H1 (cell line): ENCODE measurements at regions not wholly inside any gene's neighbourhood (a gene's known extent, or its start where the extent isn't known, plus 50 kb on each side); places are given as distances from the start of the nearest gene placed in this dataset.

Experiments used
- CTCF ChIA-PET: fragments of 300-600 bp; sonication (Branson Sonifier 250); formaldehyde crosslinking; loops from one replicate; lab custom pipeline; 2021; ENCODE audit not compliant: partially characterized antibody; lab: Charles Lee
- POLR2A ChIA-PET: fragments of 300-600 bp; sonication (Branson Sonifier 250); formaldehyde crosslinking; loops from one replicate; lab custom pipeline; 2021; ENCODE audit warnings: inconsistent platforms; ENCODE audit not compliant: partially characterized antibody; lab: Charles Lee
- DNase-seq, 2 experiments: peaks; one replicate each; pipeline versions ENCODE4 v3.0.0 to v3.0.0-alpha.2; 2010 to 2022; ENCODE audit warnings: low spot score in 2 of 2, low read depth in 1 of 2, mixed read lengths in 1 of 2
- FAIRE-seq: peaks from 2 replicates; lab custom pipeline; 2011; peaks lifted over from hg19 to GRCh38; lab: Jason Lieb, UNC
- H2AFZ ChIP-seq: 2 replicates; pipeline ENCODE4 v1.8.1; 2012; ENCODE audit warnings: low read length, inconsistent platforms
- H2AK5ac ChIP-seq: 2 replicates; pipeline ENCODE4 v1.6.1; 2013; ENCODE audit warnings: low read depth, low read length
- H2BK120ac ChIP-seq: replicated peaks from 2 replicates; pipeline ENCODE3; 2013; ENCODE audit warnings: low read depth, low read length, inconsistent platforms
- H2BK12ac ChIP-seq: 2 replicates; pipeline ENCODE4 v1.6.1; 2013; ENCODE audit warnings: low read depth, low read length
- H2BK15ac ChIP-seq: 2 replicates; pipeline ENCODE4 v1.6.1; 2013; ENCODE audit warnings: low read length
- H2BK20ac ChIP-seq: 2 replicates; pipeline ENCODE4 v1.6.1; 2013; ENCODE audit warnings: low read length
- H2BK5ac ChIP-seq: 2 replicates; pipeline ENCODE4 v1.6.1; 2013; ENCODE audit warnings: low read depth, low read length
- H3K14ac ChIP-seq: 2 replicates; pipeline ENCODE4 v1.6.1; 2013; ENCODE audit warnings: inconsistent platforms; ENCODE audit not compliant: insufficient read length
- H3K18ac ChIP-seq: 2 replicates; pipeline ENCODE4 v1.6.1; 2013; ENCODE audit warnings: low read length; ENCODE audit errors: extremely low read depth
- H3K23ac ChIP-seq: 2 replicates; pipeline ENCODE4 v1.6.1; 2013; ENCODE audit warnings: inconsistent platforms; ENCODE audit not compliant: insufficient read length
- H3K23me2 ChIP-seq: 2 replicates; pipeline ENCODE4 v1.6.1; 2013; ENCODE audit warnings: low read depth, low read length
- H3K27ac ChIP-seq: 2 replicates; pipeline ENCODE4 v1.6.1; 2011; ENCODE audit warnings: low read depth, low read length, inconsistent platforms
- H3K27me3 ChIP-seq, 4 experiments: replicated peaks in 1 of 4; 1 replicate in 1 of 4; 2 replicates in 3 of 4; pipeline versions ENCODE4 v1.6.1 to v1.8.1; 2011 to 2013; ENCODE audit warnings: low read length in 3 of 4, mild to moderate bottlenecking in 3 of 4, inconsistent platforms in 2 of 4, mixed read lengths in 2 of 4, moderate library complexity in 1 of 4; ENCODE audit not compliant: control insufficient read depth in 3 of 4, insufficient read depth in 3 of 4; ENCODE audit errors: extremely low read depth in 1 of 4
- H3K36me3 ChIP-seq, 4 experiments: 2 replicates each; pipeline versions ENCODE4 v1.6.1 to v1.8.1; 2011 to 2013; ENCODE audit warnings: mild to moderate bottlenecking in 4 of 4, low read length in 3 of 4, moderate library complexity in 2 of 4, control low read depth in 1 of 4, inconsistent platforms in 1 of 4; ENCODE audit not compliant: insufficient read depth in 4 of 4, control insufficient read depth in 2 of 4
- H3K4ac ChIP-seq: replicated peaks from 2 replicates; pipeline ENCODE3; 2013; ENCODE audit warnings: low read length, low read depth, mixed read lengths, inconsistent platforms; ENCODE audit not compliant: insufficient read length
- H3K4me1 ChIP-seq, 4 experiments: replicated peaks in 1 of 4; 1 replicate in 1 of 4; 2 replicates in 3 of 4; pipeline versions ENCODE4 v1.6.1 to v1.8.1; 2011 to 2013; ENCODE audit warnings: low read length in 3 of 4, inconsistent platforms in 2 of 4, mixed read lengths in 1 of 4; ENCODE audit not compliant: insufficient read depth in 4 of 4, control insufficient read depth in 3 of 4
- H3K4me2 ChIP-seq, 2 experiments: 2 replicates each; pipeline versions ENCODE4 v1.6.1 to v1.8.1; 2011 to 2013; ENCODE audit warnings: low read depth in 2 of 2, low read length in 2 of 2, control low read depth in 1 of 2, inconsistent platforms in 1 of 2, mild to moderate bottlenecking in 1 of 2; ENCODE audit not compliant: insufficient read depth in 1 of 2
- H3K4me3 ChIP-seq, 4 experiments: fragments of 200-600, 300-600 bp in 1 of 4; sonication (generic), shearing (Covaris generic), sonication (Bioruptor Twin) in 1 of 4; 2 replicates each; pipeline versions ENCODE4 v1.5.1 to v1.8.1; 2011 to 2016; ENCODE audit warnings: low read length in 4 of 4, low read depth in 3 of 4, control low read depth in 2 of 4, inconsistent platforms in 2 of 4, mild to moderate bottlenecking in 2 of 4, mixed read lengths in 1 of 4, moderate library complexity in 1 of 4; ENCODE audit not compliant: insufficient read depth in 2 of 4; ENCODE audit errors: extremely low read depth in 1 of 4
- H3K56ac ChIP-seq: replicated peaks from 2 replicates; pipeline ENCODE3; 2013; ENCODE audit warnings: low read depth, mild to moderate bottlenecking, mixed read lengths, low read length, inconsistent platforms; ENCODE audit not compliant: insufficient read length
- H3K79me1 ChIP-seq: 2 replicates; pipeline ENCODE4 v1.6.1; 2013; ENCODE audit warnings: low read depth, low read length, control low read depth
- H3K79me2 ChIP-seq, 2 experiments: 2 replicates each; pipeline versions ENCODE4 v1.6.1 to v1.8.1; 2012 to 2013; ENCODE audit warnings: low read length in 2 of 2, mild to moderate bottlenecking in 2 of 2, inconsistent platforms in 1 of 2; ENCODE audit not compliant: insufficient read depth in 2 of 2, control insufficient read depth in 1 of 2
- H3K9ac ChIP-seq, 4 experiments: replicated peaks in 1 of 4; 1 replicate in 1 of 4; 2 replicates in 3 of 4; pipeline versions ENCODE4 v1.6.1 to v1.8.1; 2011 to 2013; ENCODE audit warnings: low read depth in 3 of 4, low read length in 3 of 4, control low read depth in 2 of 4, mild to moderate bottlenecking in 2 of 4, moderate library complexity in 2 of 4, inconsistent platforms in 1 of 4; ENCODE audit errors: extremely low read depth in 1 of 4
- H3K9me3 ChIP-seq, 2 experiments: 2 replicates each; pipeline versions ENCODE4 v1.6.1 to v1.8.1; 2012 to 2013; ENCODE audit warnings: mild to moderate bottlenecking in 2 of 2, moderate library complexity in 2 of 2, control low read depth in 1 of 2, inconsistent platforms in 1 of 2, low read depth in 1 of 2, low read length in 1 of 2, mixed read lengths in 1 of 2; ENCODE audit not compliant: insufficient read depth in 2 of 2
- H4K20me1 ChIP-seq, 2 experiments: replicated peaks in 1 of 2; 2 replicates each; pipeline versions ENCODE3 to v1.8.1; 2011 to 2013; ENCODE audit warnings: inconsistent platforms in 2 of 2, low read length in 2 of 2, mild to moderate bottlenecking in 1 of 2; ENCODE audit not compliant: insufficient read depth in 2 of 2, control insufficient read depth in 1 of 2
- H4K5ac ChIP-seq: 2 replicates; pipeline ENCODE4 v1.6.1; 2013; ENCODE audit warnings: low read length, low read depth, mixed read lengths, inconsistent platforms; ENCODE audit not compliant: insufficient read length
- H4K8ac ChIP-seq: 2 replicates; pipeline ENCODE4 v1.8.0; 2013; ENCODE audit warnings: mild to moderate bottlenecking, moderate library complexity, low read length, inconsistent platforms; ENCODE audit not compliant: insufficient read depth; ENCODE audit errors: extremely low read depth
- H4K91ac ChIP-seq: replicated peaks from 2 replicates; pipeline ENCODE3; 2013; ENCODE audit warnings: low read length, mixed read lengths, inconsistent platforms; ENCODE audit not compliant: insufficient read length
- BACH1 ChIP-seq: IDR thresholded peaks from 2 replicates; pipeline ENCODE4 v1.6.1; 2012; ENCODE audit warnings: low read length, improper control_type of control experiment
- CREB1 ChIP-seq: IDR thresholded peaks from 2 replicates; pipeline ENCODE4 v1.6.1; 2012; ENCODE audit warnings: inconsistent platforms
- GABPA ChIP-seq: IDR thresholded peaks from 2 replicates; pipeline ENCODE4 v1.6.1; 2011; ENCODE audit warnings: mild to moderate bottlenecking, low read length, moderate library complexity, borderline replicate concordance; ENCODE audit not compliant: insufficient read depth
- HDAC2 ChIP-seq, 2 experiments: fragments of 300-600 bp in 1 of 2; sonication (generic) in 1 of 2; IDR thresholded peaks; 2 replicates each; pipeline ENCODE4 v1.6.1; 2011 to 2012; ENCODE audit warnings: low read depth in 2 of 2, low read length in 2 of 2, mild to moderate bottlenecking in 2 of 2, moderate library complexity in 2 of 2, borderline replicate concordance in 1 of 2, inconsistent platforms in 1 of 2
- PHF8 ChIP-seq: fragments of 200-600 bp; sonication (generic); conservative IDR thresholded peaks from 2 replicates; pipeline ENCODE4 v1.7.1; 2012; ENCODE audit warnings: low read depth, mild to moderate bottlenecking, inconsistent platforms, low read length, moderate library complexity
- RBBP5 ChIP-seq: IDR thresholded peaks from 2 replicates; pipeline ENCODE4 v1.7.1; 2012; ENCODE audit warnings: low read depth, mild to moderate bottlenecking, inconsistent platforms, low read length, moderate library complexity, borderline replicate concordance
- SP1 ChIP-seq: IDR thresholded peaks from 2 replicates; pipeline ENCODE4 v1.6.1; 2011; ENCODE audit warnings: low read depth, low read length
- SUZ12 ChIP-seq: fragments of 200-600 bp; sonication (generic); IDR thresholded peaks from 2 replicates; pipeline ENCODE4 v1.6.1; 2012; ENCODE audit warnings: mild to moderate bottlenecking, inconsistent platforms, low read length, moderate library complexity, mixed read lengths
- WGBS, 2 experiments: shearing (Covaris generic) in 1 of 2; methylation state at CpG; one replicate each; pipeline versions ENCODE4 v1.1.6 to v1.1.7; 2013 to 2015; ENCODE audit warnings: low lambda C conversion rate in 2 of 2, mixed read lengths in 2 of 2, inconsistent platforms in 1 of 2, low coverage in 1 of 2, missing lambda C conversion rate in 1 of 2; ENCODE audit not compliant: insufficient replicate concordance in 2 of 2, insufficient coverage in 1 of 2, insufficient read length in 1 of 2; ENCODE audit errors: extremely low coverage in 1 of 2, missing lambda C conversion rate in 1 of 2; 5-methylcytosine and 5-hydroxymethylcytosine counted together

DNA sequence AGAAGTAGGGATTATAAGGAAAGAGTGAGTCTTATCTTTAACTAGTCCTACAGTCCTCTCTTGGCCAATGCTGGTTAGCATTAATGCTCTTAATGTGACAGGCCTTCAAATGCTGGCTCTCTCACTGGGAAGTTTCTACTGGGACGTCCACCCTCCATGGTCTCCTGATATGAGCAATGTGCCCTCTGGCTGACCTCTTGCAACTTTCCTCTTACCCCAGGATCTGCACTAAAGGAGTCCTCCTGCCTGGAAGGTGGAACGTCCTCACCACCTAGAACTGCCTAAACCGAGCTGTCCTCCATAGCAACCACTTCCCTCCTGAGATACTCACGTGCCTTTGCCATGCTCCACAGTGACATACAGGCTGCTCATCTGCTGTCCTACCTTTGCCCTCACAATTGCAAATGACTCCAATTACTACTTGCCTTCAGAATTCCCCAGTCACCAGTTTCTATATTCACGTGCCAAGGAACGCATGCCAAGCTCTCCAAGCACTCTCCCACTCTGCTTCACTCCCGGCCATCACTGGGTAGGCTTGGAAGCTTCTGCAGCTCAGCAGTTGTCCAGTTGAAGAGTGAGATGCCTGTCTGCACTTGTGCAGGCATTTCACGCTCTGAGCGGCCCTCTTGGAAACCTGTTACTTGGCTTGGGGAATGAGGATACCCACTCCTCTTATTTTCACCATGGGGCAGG is 404.7 kb downstream of the RRAGC start:
- Histone ChIP-seq H3K4ac (no peak overlapping the region), H2AFZ (no peak overlapping the region), H2AK5ac (no peak overlapping the region), H3K4me3 (no peak overlapping the region), H3K23ac (no peak overlapping the region), H4K8ac (no peak overlapping the region), H3K14ac (no peak overlapping the region), H2BK12ac (no peak overlapping the region), H3K56ac (no peak overlapping the region), H3K4me2 (no peak overlapping the region), H2BK5ac (no peak overlapping the region), H3K27ac (no peak overlapping the region), H2BK15ac (0 out of 2 replicates have a peak overlapping the region, but pooled peaks have one; percentile 20), H2BK120ac (no peak overlapping the region), H3K79me2 (no peaks in the 10 kb centered on the region), H4K5ac (no peak overlapping the region), H3K27me3 (no peaks in the 10 kb centered on the region; a peak in 1 of 7 replicates), H2BK20ac (no peak overlapping the region), H3K79me1 (no peaks in the 10 kb centered on the region), H3K23me2 (no peaks in the 10 kb centered on the region), H4K20me1 (no peaks in the 10 kb centered on the region), H3K9me3 (no peaks in the 10 kb centered on the region), H3K36me3 (no peaks in the 10 kb centered on the region), H3K18ac (no peak overlapping the region), H3K9ac (no peak overlapping the region), H4K91ac (no peak overlapping the region), H3K4me1 (peaks cover 2 to 11% (median 8%) of the 10 kb centered on the region in 4 experiments; a peak in 5 of 7 replicates)
- POLR2A ChIA-PET: interaction anchor here (1.1 to 16.7 kb wide), 3 partner anchors 9 to 21 kb away, joined by 3 to 190 read pairs (median 5); no protein-coding TSS in a partner anchor
- TF ChIP-seq GABPA: no peak
- no peak for TF ChIP-seq SP1
- TF ChIP-seq CREB1: no peak
- no peak for TF ChIP-seq PHF8
- TF ChIP-seq SUZ12: no peak
- no peak for TF ChIP-seq BACH1
- no peak for TF ChIP-seq RBBP5
- no peak for TF ChIP-seq HDAC2 (IDR thresholded peaks at IDR 0.05; ENCODE audit: borderline replicate concordance in 1 of 2, low read depth in 2 of 2, low read length in 2 of 2)
- WGBS, 2 experiments: 85% methylated on average over 9 of the region's 9 CpGs; no CpG with 5 or more reads in 1 of the 2 experiments
- CTCF ChIA-PET: interaction anchor here (0.7 to 1.1 kb wide), 3 partner anchors 14 to 51 kb away, joined by 3 read pairs; no protein-coding TSS in a partner anchor
- DNase-seq: no peak
- FAIRE-seq: no peak
